Central memory CD8-positive, alpha-beta T cell (primary cell): ENCODE measurements at regions not wholly inside any gene's neighbourhood (a gene's known extent, or its start where the extent isn't known, plus 50 kb on each side); places are given as distances from the start of the nearest gene placed in this dataset.
A peak's percentile ranks its signal among the peaks of the same experiment; 100 is the strongest.

ENCODE experiments used
- ATAC-seq: fragments of 150-1000 bp; cut with Tn5 transposase; replicated peaks from 2 replicates; pipeline ENCODE4 v1.10.0; 2022; ENCODE audit warnings: mild to moderate bottlenecking, moderate FRiP score, moderate number of reproducible peaks; ENCODE audit not compliant: poor library complexity, severe bottlenecking; ENCODE audit errors: extremely low read depth
- DNase-seq, 2 donors: peaks; one replicate each; pipeline ENCODE4 v3.0.0; 2021; ENCODE audit warnings: low spot score in 2 of 2
- H3K27ac Mint-ChIP-seq: one replicate; pipeline ENCODE4 v1.8.0; 2022; ENCODE audit warnings: low read depth, mild to moderate bottlenecking, moderate library complexity, mixed read lengths
- H3K27me3 Mint-ChIP-seq: one replicate; pipeline ENCODE4 v1.8.0; 2022; ENCODE audit warnings: mixed read lengths
- H3K36me3 Mint-ChIP-seq: one replicate; pipeline ENCODE4 v1.8.0; 2022; ENCODE audit warnings: mild to moderate bottlenecking, moderate library complexity, mixed read lengths; ENCODE audit not compliant: insufficient read depth
- H3K4me1 Mint-ChIP-seq: one replicate; pipeline ENCODE4 v1.8.0; 2022; ENCODE audit warnings: mixed read lengths
- H3K4me3 Mint-ChIP-seq: one replicate; pipeline ENCODE4 v1.8.0; 2022; ENCODE audit warnings: mild to moderate bottlenecking, moderate library complexity, mixed read lengths
- H3K9me3 Mint-ChIP-seq: one replicate; pipeline ENCODE4 v1.8.0; 2022; ENCODE audit warnings: mixed read lengths

GRCh38 chr7:142593106-142593505 lies 156.2 kb upstream of the PRSS1 start:
- DNase-seq (no peak), ATAC-seq (no peak)
- no peak overlapping the region for H3K4me3 Mint-ChIP-seq
- no peaks in the 10 kb centered on the region for H3K9me3 Mint-ChIP-seq
- no peaks in the 10 kb centered on the region for H3K4me1 Mint-ChIP-seq
- H3K27me3 Mint-ChIP-seq, result no peaks in the 10 kb centered on the region
- no peak overlapping the region for H3K27ac Mint-ChIP-seq
- H3K36me3 Mint-ChIP-seq, result no peaks in the 10 kb centered on the region

- Mint-ChIP-seq H3K36me3 (no peaks in the 10 kb centered on the region), H3K4me3 (no peak overlapping the region), H3K9me3 (no peaks in the 10 kb centered on the region), H3K27me3 (no peaks in the 10 kb centered on the region), H3K4me1 (no peaks in the 10 kb centered on the region), H3K27ac (no peak overlapping the region)
- DNase-seq (no peak), ATAC-seq (no peak)
These were observed 156.6 kb upstream of the PRSS1 start for GRCh38 chr7:142592664-142593063.

GRCh38 chr7:142592231-142592630 lies 157.0 kb upstream of the PRSS1 start:
- DNase-seq, result no peak
- no peaks in the 10 kb centered on the region for H3K4me1 Mint-ChIP-seq
- no peaks in the 10 kb centered on the region for H3K27me3 Mint-ChIP-seq
- H3K4me3 Mint-ChIP-seq, result no peak overlapping the region
- no peaks in the 10 kb centered on the region for H3K9me3 Mint-ChIP-seq
- H3K27ac Mint-ChIP-seq, result no peak overlapping the region
- H3K36me3 Mint-ChIP-seq, result no peaks in the 10 kb centered on the region
- no peak for ATAC-seq

GRCh38 chr7:142590830-142591457 lies 158.3 kb upstream of the PRSS1 start:
- ATAC-seq, result no peak
- H3K4me3 Mint-ChIP-seq, result no peak overlapping the region
- no peaks in the 10 kb centered on the region for H3K4me1 Mint-ChIP-seq
- no peak overlapping the region for H3K27ac Mint-ChIP-seq
- H3K9me3 Mint-ChIP-seq, result no peaks in the 10 kb centered on the region
- H3K36me3 Mint-ChIP-seq, result no peaks in the 10 kb centered on the region
- no peak for DNase-seq
- H3K27me3 Mint-ChIP-seq, result no peaks in the 10 kb centered on the region

GRCh38 chr7:142590077-142590476 lies 159.2 kb upstream of the PRSS1 start:
- H3K27ac Mint-ChIP-seq, result no peak overlapping the region
- no peaks in the 10 kb centered on the region for H3K4me1 Mint-ChIP-seq
- H3K4me3 Mint-ChIP-seq, result no peak overlapping the region
- H3K27me3 Mint-ChIP-seq, result no peaks in the 10 kb centered on the region
- DNase-seq (no peak), ATAC-seq (no peak)
- H3K36me3 Mint-ChIP-seq, result no peaks in the 10 kb centered on the region
- no peaks in the 10 kb centered on the region for H3K9me3 Mint-ChIP-seq

GRCh38 chr7:142587578-142588191 lies 161.6 kb upstream of the PRSS1 start:
- Mint-ChIP-seq H3K27ac (no peak overlapping the region), H3K4me1 (no peaks in the 10 kb centered on the region), H3K9me3 (no peaks in the 10 kb centered on the region), H3K27me3 (no peaks in the 10 kb centered on the region), H3K4me3 (no peak overlapping the region), H3K36me3 (no peaks in the 10 kb centered on the region)
- ATAC-seq, result peak; percentile 71
- no peak for DNase-seq

- H3K4me3 Mint-ChIP-seq, result no peak overlapping the region
- H3K27me3 Mint-ChIP-seq, result no peaks in the 10 kb centered on the region
- ATAC-seq (no peak), DNase-seq (no peak)
- H3K4me1 Mint-ChIP-seq, result peaks cover 5% of the 10 kb centered on the region
- H3K36me3 Mint-ChIP-seq, result no peaks in the 10 kb centered on the region
- H3K9me3 Mint-ChIP-seq, result no peaks in the 10 kb centered on the region
- peak overlapping the region; percentile 45 for H3K27ac Mint-ChIP-seq
These were observed 162.7 kb upstream of the PRSS1 start for GRCh38 chr7:142586611-142587010.

- no peak for ATAC-seq
- no peaks in the 10 kb centered on the region for H3K9me3 Mint-ChIP-seq
- no peak for DNase-seq
- no peaks in the 10 kb centered on the region for H3K36me3 Mint-ChIP-seq
- no peak overlapping the region for H3K4me3 Mint-ChIP-seq
- no peaks in the 10 kb centered on the region for H3K27me3 Mint-ChIP-seq
- no peak overlapping the region for H3K27ac Mint-ChIP-seq
- peaks cover 10% of the 10 kb centered on the region for H3K4me1 Mint-ChIP-seq
These were observed 163.8 kb upstream of the PRSS1 start for GRCh38 chr7:142585425-142585824.

- Mint-ChIP-seq H3K27me3 (no peaks in the 10 kb centered on the region), H3K4me3 (no peak overlapping the region), H3K4me1 (peaks cover 10% of the 10 kb centered on the region), H3K9me3 (no peaks in the 10 kb centered on the region), H3K36me3 (no peaks in the 10 kb centered on the region), H3K27ac (no peak overlapping the region)
- ATAC-seq (no peak), DNase-seq (no peak)
These were observed 164.5 kb upstream of the PRSS1 start for GRCh38 chr7:142584765-142585164.

- H3K9me3 Mint-ChIP-seq, result no peaks in the 10 kb centered on the region
- H3K4me3 Mint-ChIP-seq, result no peak overlapping the region
- no peak for ATAC-seq
- H3K36me3 Mint-ChIP-seq, result no peaks in the 10 kb centered on the region
- H3K27ac Mint-ChIP-seq, result no peak overlapping the region
- DNase-seq, result no peak
- no peaks in the 10 kb centered on the region for H3K27me3 Mint-ChIP-seq
- peaks cover 10% of the 10 kb centered on the region for H3K4me1 Mint-ChIP-seq
These were observed 165.8 kb upstream of the PRSS1 start for GRCh38 chr7:142583446-142583845.

- DNase-seq (no peak), ATAC-seq (no peak)
- Mint-ChIP-seq H3K4me3 (no peak overlapping the region), H3K27ac (no peak overlapping the region), H3K9me3 (no peaks in the 10 kb centered on the region), H3K36me3 (peaks cover 2% of the 10 kb centered on the region), H3K4me1 (peaks cover 10% of the 10 kb centered on the region), H3K27me3 (no peaks in the 10 kb centered on the region)
These were observed 166.9 kb upstream of the PRSS1 start for GRCh38 chr7:142582351-142582750.

- H3K27me3 Mint-ChIP-seq, result no peaks in the 10 kb centered on the region
- DNase-seq (no peak), ATAC-seq (peak; percentile 65)
- no peak overlapping the region for H3K27ac Mint-ChIP-seq
- peaks cover 2% of the 10 kb centered on the region for H3K36me3 Mint-ChIP-seq
- peaks cover 10% of the 10 kb centered on the region for H3K4me1 Mint-ChIP-seq
- H3K4me3 Mint-ChIP-seq, result peak overlapping the region; percentile 7
- H3K9me3 Mint-ChIP-seq, result no peaks in the 10 kb centered on the region
These were observed 167.9 kb upstream of the PRSS1 start for GRCh38 chr7:142581341-142581740.

- no peak overlapping the region for H3K27ac Mint-ChIP-seq
- H3K27me3 Mint-ChIP-seq, result no peaks in the 10 kb centered on the region
- ATAC-seq (no peak), DNase-seq (no peak)
- H3K9me3 Mint-ChIP-seq, result no peaks in the 10 kb centered on the region
- H3K4me1 Mint-ChIP-seq, result peaks cover 10% of the 10 kb centered on the region
- H3K4me3 Mint-ChIP-seq, result no peak overlapping the region
- H3K36me3 Mint-ChIP-seq, result peaks cover 3% of the 10 kb centered on the region
These were observed 169.3 kb upstream of the PRSS1 start for GRCh38 chr7:142579946-142580345.
